HT-29 (cell line): ENCODE measurements at regions not wholly inside any gene's neighbourhood (a gene's known extent, or its start where the extent isn't known, plus 50 kb on each side); places are given as distances from the start of the nearest gene placed in this dataset.

Experiments
- DNase-seq: peaks from one replicate; pipeline ENCODE4 v3.0.0-alpha.2; 2015; ENCODE audit warnings: low spot score

- DNase-seq: no peak
Observed at GRCh38 chr2:145116834-145117725, 597.2 kb upstream of the ZEB2 start.

GRCh38 chr2:145116056-145116455 lies 596.1 kb upstream of the ZEB2 start:
- no peak for DNase-seq

- DNase-seq: no peak
Observed at GRCh38 chr2:145114726-145115125, 594.8 kb upstream of the ZEB2 start.

DNA sequence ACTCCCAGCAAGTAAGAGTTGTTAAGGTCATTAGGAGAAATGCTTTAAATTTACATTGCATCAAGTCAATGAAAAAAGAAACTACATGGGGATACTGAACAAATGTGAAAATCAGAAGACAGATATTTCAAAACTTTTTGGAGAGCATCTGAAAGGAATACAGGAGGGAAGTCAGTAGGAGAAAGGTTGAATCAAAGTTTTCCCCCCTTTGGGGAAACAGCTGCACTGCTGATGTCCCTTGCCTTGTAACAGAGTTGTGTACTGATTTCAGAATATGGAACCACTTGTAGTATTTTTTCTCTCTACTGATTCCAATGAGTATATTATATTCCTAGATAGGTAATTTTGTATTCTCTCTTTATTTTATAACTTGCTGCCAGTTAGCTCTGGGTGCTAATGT lies 592.5 kb upstream of the ZEB2 start:
- no peak for DNase-seq

DNA sequence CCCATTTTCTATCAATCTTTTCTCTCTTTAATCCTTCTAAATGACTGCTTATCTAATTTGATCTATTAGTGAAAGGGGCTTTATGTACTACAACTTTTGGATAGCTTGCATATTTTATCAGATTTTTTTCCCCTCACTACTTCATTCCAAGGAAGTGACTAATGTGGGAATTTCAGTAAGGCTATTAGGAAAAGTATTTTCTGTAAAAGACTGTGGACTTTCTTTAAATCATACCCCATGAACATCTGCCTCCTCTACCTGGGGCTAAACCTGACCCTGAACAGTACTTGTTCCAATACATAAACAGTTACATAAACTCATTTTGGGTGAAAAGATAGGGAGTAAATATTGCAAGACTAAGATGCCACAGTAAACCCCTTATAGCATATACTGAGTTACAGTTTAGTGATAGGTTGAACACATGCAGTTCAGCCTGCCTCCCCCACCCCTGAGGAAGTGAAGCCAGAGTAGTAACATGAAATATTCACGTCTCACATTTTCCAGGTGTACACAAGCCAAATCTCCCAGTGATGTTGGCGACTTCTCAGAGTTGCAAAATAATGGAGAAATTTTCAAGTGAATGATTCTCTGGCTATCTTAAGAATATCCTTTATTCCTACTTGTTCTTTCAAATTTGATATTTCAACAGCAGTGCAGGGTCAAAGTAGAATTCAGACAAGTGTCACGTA lies 590.9 kb upstream of the ZEB2 start:
- no peak for DNase-seq

DNA sequence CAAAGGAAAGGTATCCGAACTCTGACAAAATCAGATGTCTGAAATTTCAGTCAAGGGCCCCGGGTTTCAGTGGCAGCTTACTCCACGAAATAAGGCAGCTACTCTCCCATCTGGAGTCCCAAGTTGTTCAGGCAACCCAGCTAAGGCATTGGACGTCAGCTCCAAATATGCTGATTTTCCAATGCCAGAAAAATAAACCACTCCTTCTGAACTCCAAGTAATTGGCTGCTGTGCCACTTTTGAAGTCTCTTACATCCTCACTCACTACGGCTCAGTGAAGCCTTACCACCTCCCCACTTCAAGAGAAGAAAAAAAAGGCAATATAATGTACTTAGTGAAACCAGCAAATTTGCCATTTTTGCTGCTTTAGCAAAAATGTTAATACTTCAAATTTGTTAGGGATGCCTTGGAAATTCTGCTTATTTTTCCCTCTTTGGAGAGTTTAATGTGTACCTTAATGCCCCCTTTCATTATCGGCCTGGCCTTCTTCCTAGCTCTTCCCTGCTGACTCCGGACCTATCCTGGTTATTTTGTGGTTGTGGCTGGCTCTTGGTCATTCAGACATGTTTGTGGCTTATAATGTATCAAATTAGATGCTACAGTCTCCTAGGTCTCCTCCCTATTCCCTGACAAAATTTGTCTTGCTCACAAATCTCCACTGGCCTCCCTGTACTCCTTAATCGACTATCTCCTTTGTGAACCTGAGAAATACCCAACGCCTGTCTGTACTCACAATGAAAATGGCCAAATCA lies 589.2 kb upstream of the ZEB2 start:
- DNase-seq: no peak

DNA sequence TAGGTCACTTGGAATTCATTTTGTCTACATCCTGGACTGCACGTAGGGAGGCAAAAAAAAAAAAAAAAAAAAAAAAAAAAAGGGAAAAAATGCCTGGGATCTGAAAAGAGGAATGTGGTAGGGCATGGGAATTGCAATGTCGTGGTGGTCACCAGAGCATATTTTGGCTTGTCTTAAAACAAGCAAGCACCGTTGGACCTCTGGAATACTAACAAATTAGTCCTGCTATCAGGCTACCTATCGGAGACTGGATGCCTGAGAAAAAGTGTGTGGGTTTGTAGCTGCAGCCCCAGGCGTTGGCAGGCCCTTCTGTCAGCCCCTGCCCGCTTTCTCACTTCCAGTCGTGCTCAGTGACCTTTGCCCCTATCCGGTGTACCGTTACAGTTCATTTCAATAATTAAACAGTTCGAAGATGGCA lies 588.5 kb upstream of the ZEB2 start:
- no peak for DNase-seq

- DNase-seq: no peak
Observed at GRCh38 chr2:145106293-145106692, 586.4 kb upstream of the ZEB2 start.

GRCh38 chr2:145102706-145103105 lies 582.8 kb upstream of the ZEB2 start:
- no peak for DNase-seq

GRCh38 chr2:145100301-145100700 lies 580.4 kb upstream of the ZEB2 start:
- DNase-seq: no peak

DNA sequence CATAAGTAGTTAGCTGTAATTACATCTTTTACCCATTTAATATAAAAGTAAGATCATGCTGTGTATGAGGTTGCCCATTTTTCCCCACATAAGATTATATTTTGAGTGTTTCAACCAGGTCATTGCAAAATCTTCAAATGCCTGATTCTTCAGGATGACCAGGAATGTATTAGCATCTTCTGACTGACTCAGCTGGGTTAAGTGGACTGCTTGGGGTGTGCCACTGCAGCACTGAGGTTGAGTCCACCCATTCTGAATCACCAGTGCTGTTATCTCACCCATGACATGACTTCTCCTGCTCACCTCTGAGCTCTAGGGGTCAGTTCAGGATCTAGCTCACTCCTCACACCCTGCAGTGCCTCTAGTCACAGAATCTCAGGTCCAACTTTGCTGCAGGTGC lies 576.7 kb upstream of the ZEB2 start:
- no peak for DNase-seq

GRCh38 chr2:145095641-145096435 lies 575.9 kb upstream of the ZEB2 start:
- no peak for DNase-seq

GRCh38 chr2:145094370-145094769 lies 574.5 kb upstream of the ZEB2 start:
- no peak for DNase-seq

DNA sequence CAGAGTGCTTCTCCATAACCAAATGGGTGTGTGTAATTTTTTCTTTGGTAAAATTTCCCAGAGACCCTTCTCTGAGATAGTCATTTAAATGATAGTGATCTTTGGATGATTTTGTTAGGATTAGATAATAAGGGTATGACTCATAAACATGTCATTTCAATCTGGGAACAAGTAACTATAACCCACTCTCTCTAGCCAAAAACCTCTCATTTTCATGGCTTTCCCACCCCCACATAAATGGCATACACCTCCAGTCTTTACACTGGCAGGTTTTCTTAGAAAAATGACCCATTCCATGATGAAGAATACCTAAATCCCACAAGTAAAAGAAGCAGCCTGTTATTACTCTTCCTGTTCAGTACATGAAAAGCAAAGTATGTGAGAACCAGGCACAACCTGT lies 572.0 kb upstream of the ZEB2 start:
- DNase-seq: no peak

DNA sequence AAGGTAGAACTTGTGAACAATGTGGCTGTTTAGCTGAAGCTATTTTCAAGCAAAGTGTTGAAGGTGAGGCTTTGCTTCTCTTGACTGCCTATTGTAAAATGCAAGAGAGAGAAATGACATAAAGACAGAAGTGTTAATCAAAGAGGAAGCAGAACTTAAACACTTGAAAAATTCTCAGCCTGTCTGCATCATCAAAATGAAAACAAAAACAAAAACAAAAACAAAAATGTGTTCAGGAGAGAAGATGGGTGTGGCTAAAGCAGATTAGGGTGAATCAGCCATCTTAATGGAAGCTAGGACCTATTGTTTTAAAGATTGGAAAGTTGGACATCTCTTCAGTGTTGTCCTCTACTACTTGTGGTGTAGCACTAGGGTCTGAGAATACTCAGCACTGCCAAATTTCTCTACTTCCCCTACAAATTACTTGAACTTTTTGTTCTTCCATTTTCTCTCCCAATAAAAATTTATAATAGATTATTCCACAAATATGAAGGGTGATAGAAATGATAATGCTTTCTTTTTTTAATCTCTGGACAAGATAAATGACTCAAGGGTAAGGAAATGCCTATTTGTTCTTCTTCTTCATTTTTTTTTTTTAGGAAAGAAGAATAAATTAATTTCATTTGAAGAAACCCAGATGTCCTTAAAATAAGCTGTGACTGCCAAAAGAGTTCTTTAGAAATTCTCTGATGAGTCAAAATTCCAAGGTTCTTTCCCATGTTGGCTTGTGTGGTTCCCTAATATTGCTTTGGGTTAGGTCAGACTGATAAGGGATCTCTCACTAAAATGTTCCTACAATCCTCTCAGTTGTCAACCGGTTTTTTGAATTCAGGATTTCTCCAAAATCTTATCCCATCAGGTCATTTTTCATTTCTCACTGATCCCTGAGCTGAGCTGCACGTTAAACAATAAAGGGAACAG lies 571.2 kb upstream of the ZEB2 start:
- no peak for DNase-seq

- DNase-seq: no peak
Observed at GRCh38 chr2:145088756-145089155, 568.8 kb upstream of the ZEB2 start.

DNA sequence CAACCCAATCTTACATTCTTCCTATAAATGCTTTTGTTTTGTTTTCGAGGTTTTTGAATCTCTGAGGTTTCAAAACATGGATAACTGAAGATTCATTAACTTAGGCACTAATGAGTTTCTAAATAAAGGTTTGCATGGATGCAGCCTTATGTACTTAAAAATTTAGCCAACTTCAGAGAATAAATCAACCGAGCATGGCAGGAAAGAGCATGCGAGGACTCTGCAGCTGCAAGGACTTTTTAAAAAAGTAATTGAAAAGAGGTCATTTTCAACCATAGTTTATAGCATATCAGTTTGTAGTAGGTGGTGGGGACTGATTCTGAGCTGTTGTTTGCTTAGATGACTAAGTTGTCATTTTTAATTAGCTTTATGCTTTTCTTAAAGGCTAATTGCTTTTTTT lies 567.0 kb upstream of the ZEB2 start:
- DNase-seq: no peak

DNA sequence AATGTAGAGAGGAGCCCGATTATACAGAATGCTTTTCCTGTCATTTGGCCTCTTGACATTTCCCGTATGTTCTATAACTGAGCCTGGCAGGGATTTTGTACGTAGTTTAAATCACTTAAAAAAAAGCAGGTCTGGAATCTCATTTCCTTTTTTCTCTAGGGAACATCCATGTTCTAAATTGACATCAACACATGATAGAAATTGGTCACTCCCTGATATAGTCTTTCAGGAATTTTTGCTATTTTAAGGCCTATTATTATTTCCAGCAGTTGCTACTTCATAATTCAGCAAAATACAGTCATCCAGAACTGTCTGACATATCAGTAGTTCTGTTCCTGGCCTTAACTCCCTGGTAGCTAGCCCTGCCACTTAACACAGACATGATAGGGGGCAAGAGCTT lies 565.7 kb upstream of the ZEB2 start:
- no peak for DNase-seq

- no peak for DNase-seq
Observed at GRCh38 chr2:145080426-145080825, 560.5 kb upstream of the ZEB2 start.

DNA sequence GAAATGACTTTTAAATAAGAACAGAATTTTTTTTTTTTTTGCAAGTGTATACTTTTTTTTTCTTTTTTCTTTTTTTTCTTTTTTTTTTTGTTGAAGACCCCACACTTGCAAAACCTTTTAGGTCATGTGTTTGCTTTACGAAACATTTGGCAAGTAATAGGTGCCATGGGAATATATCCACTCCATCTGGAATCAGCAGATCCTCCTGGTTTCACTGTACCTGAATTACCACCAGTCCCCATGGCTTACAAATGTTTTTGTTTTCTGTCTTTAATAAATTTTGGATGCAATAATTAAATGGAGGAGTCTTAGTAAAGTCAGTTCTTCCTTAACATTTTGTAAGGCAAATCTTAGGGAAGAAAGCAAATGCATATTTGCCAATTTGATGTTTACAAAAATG lies 559.7 kb upstream of the ZEB2 start:
- no peak for DNase-seq

DNA sequence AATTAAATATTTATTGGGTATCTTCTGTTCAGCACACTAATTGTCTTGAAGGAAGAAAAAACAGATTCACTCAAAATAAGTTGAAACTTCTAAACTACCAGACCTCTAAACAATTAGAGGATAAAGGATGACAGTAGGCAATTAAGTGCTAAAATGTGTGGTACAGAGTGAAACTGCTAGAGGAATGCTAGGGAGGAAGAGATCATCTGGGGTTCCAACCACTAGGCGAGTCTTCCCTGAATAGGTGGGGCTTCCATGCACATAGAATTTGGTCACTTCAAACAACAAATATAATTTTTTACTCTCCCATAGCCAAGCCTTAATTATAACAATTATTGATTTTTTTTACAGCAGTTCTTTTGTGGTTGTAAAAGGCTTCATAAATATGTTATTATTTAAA lies 559.0 kb upstream of the ZEB2 start:
- no peak for DNase-seq
